Choroid plexus epithelial cell (primary cell): ENCODE measurements at regions not wholly inside any gene's neighbourhood (a gene's known extent, or its start where the extent isn't known, plus 50 kb on each side); places are given as distances from the start of the nearest gene placed in this dataset.

Experiments
- DNase-seq: peaks from one replicate; pipeline ENCODE4 v3.0.0-alpha.2; 2010; ENCODE audit warnings: low read depth
- H3K4me3 ChIP-seq: 2 replicates; pipeline ENCODE4 v1.5.1; 2011; ENCODE audit warnings: low read depth, mild to moderate bottlenecking, control low read depth, low read length, moderate library complexity
- TF ChIP-seq, protein P1 (sequence below): conservative IDR thresholded peaks from 2 replicates; pipeline ENCODE4 v1.5.1; 2011; ENCODE audit warnings: low read depth, mild to moderate bottlenecking, control low read depth, inconsistent platforms, low read length, moderate library complexity

DNA sequence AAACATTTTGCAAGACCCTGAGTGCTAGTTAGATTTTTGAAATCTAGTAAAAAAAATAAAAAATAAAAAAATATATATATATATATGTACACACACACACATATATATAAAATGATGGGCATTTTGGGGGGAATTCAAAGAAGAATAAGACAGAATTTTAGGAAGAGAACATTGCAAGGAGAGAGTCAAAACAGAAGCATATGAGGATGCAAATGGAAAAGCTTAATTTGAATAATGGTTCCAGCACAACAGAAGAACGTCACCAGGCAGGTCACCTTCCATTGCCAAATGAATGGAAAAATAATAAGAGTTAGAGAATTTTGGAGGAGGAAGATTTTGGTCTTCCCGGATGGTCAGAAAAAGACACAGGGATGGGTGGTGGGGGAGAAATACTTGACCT, 1097.2 kb downstream of the BCL11A start:
- TF ChIP-seq, protein P1, sequence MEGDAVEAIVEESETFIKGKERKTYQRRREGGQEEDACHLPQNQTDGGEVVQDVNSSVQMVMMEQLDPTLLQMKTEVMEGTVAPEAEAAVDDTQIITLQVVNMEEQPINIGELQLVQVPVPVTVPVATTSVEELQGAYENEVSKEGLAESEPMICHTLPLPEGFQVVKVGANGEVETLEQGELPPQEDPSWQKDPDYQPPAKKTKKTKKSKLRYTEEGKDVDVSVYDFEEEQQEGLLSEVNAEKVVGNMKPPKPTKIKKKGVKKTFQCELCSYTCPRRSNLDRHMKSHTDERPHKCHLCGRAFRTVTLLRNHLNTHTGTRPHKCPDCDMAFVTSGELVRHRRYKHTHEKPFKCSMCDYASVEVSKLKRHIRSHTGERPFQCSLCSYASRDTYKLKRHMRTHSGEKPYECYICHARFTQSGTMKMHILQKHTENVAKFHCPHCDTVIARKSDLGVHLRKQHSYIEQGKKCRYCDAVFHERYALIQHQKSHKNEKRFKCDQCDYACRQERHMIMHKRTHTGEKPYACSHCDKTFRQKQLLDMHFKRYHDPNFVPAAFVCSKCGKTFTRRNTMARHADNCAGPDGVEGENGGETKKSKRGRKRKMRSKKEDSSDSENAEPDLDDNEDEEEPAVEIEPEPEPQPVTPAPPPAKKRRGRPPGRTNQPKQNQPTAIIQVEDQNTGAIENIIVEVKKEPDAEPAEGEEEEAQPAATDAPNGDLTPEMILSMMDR, result no peak
- no peak overlapping the region for H3K4me3 ChIP-seq
- no peak for DNase-seq

DNA sequence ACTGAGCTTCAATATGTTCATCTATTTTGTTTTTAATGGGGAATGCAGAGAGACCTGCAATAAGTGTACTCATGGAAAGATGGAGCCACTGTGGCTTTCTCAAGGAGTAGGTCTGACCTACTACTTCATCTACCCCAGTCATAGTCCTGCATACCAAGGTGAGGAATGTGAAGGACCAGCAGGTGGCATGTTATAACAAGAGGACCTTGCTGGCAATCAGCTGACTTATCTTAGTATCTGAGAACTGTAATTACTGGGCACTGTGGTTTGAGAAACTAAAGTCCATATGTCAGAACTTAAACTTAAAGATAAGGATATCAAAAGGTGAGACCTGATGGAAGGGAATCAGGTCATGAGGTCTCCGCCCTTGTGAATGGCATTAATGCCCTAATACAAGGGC, 1104.2 kb downstream of the BCL11A start:
- TF ChIP-seq, protein P1, result no peak
- DNase-seq, result no peak
- no peak overlapping the region for H3K4me3 ChIP-seq

DNA sequence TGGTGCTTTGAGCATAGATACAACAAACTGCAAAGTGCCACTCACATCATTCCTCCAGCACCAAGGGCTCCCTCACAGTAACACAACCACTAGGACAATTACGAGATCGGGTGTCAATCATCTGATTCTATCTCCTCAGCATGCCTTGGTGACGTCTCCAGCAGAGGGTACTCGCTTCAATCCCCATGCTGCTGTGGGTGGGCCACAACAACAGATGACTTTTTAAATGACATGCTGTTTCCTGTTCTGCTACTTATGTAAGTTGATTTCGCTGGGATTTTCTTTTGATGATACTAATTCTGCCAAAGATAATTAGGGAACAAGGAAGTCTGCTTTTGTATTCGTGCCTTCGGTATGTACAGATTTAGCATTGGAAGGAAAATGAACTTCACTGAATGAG, 1113.0 kb downstream of the BCL11A start:
- no peak overlapping the region for H3K4me3 ChIP-seq
- TF ChIP-seq, protein P1, result no peak
- no peak for DNase-seq

DNA sequence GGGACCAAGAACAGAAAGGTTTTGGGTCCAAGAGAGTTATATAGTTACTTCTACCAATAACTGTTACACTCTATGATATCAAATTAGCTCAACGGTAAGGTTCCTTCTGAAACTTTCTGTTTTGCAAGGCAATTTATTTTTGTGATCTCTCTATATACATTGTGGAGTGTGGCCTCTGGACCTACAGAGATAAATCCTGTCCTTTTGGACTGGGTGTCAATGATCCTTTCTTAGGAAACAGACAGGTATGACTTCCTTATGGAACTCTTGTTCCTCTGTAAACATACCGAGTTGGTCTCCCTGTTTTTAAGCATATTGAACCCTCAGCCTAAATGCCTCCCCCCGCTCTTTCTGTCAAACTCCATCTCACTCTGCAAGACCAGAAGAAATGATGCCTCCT, 1117.8 kb downstream of the BCL11A start:
- no peak overlapping the region for H3K4me3 ChIP-seq
- TF ChIP-seq, protein P1, result no peak
- no peak for DNase-seq

DNA sequence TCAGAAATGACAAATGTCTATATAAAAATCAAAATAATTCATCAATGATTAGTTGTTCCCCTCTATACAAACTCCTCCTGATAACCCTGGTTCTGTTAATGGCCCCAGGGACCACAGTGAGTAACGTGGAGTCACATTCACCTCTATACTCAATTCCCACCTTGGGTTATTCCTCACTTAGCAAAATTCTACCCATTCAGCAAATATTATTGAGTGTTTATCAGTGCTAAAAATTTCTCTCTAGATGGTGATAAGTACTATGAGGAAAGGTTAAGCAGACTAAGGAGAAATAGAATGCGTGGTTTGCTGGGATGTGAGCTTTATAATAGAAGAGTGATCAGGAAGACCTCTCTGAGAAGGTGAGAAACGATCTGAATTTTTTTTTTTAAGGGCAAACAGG, 1124.5 kb downstream of the BCL11A start:
- DNase-seq, result no peak
- no peak overlapping the region for H3K4me3 ChIP-seq
- TF ChIP-seq, protein P1, result no peak

DNA sequence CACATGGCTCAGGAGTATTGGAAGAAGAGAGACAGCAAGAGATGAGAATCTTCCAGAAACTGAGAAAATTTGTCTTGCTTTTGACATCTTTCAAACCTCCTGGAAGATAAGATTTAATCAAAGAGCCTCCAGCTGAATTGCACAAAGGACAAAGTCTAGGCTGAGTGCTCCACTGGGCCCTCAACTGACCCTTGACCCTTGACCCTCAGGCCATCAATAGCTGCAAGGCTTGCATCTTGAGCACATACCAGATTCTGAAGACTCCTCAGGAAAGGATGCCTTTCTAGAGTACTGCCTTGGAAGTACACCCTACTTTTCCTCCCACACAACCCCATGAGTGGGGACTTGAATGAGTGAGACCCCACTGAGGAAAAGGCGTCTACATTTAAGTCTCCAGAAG, 1125.5 kb downstream of the BCL11A start:
- no peak overlapping the region for H3K4me3 ChIP-seq
- no peak for DNase-seq
- TF ChIP-seq, protein P1, result no peak

DNA sequence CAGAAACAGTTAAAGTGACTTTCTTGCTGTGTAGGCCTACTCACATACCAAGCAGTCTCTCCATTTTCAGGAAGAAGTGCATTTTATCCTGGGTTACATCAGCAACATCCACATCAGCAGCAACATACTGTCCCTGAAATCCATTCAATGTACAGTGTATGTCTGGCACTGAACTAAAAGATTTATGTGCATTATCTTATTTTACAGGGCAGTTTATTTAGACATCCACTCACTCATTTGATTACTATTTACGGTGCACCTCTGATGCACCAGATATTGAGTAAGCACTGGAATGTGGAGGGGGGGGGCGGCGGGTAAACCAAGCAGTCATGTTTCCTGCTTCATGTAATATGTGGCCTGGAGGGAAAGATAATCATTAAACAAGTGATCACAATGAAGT, 1128.2 kb downstream of the BCL11A start:
- TF ChIP-seq, protein P1, result no peak
- H3K4me3 ChIP-seq, result no peak overlapping the region
- no peak for DNase-seq
